ENCODE measurements at regions not wholly inside any gene's neighbourhood (a gene's known extent, or its start where the extent isn't known, plus 50 kb on each side); places are given as distances from the start of the nearest gene placed in this dataset.

DNA sequence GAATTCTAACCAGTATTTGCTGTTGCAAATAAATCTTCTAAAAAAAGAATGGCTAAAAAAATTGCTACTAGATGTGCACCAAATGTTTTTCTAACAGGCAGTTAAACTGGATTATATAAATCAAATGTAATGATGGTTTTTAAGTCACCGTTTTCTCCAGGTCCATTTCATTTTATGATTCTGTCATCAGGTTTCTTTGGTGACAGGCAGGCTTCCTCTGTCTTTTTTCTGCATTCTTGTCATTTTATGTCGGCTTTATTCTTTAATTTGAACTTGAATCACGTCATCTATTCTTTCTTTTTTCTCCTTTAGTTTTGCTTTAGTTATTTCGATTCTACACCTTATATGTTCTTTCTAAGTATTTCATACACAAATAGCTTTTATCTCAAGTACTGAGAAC is 212.5 kb downstream of the SOCS6 start:
- no peak for TF ChIP-seq EP300 (IDR thresholded peaks at IDR 0.05)
- TF ChIP-seq, protein P1, sequence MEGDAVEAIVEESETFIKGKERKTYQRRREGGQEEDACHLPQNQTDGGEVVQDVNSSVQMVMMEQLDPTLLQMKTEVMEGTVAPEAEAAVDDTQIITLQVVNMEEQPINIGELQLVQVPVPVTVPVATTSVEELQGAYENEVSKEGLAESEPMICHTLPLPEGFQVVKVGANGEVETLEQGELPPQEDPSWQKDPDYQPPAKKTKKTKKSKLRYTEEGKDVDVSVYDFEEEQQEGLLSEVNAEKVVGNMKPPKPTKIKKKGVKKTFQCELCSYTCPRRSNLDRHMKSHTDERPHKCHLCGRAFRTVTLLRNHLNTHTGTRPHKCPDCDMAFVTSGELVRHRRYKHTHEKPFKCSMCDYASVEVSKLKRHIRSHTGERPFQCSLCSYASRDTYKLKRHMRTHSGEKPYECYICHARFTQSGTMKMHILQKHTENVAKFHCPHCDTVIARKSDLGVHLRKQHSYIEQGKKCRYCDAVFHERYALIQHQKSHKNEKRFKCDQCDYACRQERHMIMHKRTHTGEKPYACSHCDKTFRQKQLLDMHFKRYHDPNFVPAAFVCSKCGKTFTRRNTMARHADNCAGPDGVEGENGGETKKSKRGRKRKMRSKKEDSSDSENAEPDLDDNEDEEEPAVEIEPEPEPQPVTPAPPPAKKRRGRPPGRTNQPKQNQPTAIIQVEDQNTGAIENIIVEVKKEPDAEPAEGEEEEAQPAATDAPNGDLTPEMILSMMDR (IDR thresholded peaks at IDR 0.05): no peak

All from tibial nerve (tissue), 4 donors.